ENCODE measurements at regions not wholly inside any gene's neighbourhood (a gene's known extent, or its start where the extent isn't known, plus 50 kb on each side); places are given as distances from the start of the nearest gene placed in this dataset.

GRCh38 chr13:111395511-111396393, 75.3 kb downstream of the TEX29 start:
- no peak for DNase-seq (ENCODE audit: low spot score)
- no peak overlapping the region for H3K27ac Mint-ChIP-seq
- TF ChIP-seq CREB1 (CRISPR knock-in tag; IDR thresholded peaks at IDR 0.05; ENCODE audit: low read depth) (no peak), CTCF (conservative IDR thresholded peaks at IDR 0.05; ENCODE audit: low read depth in 2 of 2) (no peak), NANOG (IDR thresholded peaks at IDR 0.05; ENCODE audit: borderline replicate concordance) (no peak), EZH2phosphoT487 (IDR thresholded peaks at IDR 0.05; ENCODE audit: unreplicated experiment) (no peak), ZNF114 (CRISPR knock-in tag; IDR thresholded peaks at IDR 0.05) (no peak), STAT1 (IDR thresholded peaks at IDR 0.05; ENCODE audit: unreplicated experiment) (no peak), ZNF331 (CRISPR knock-in tag; IDR thresholded peaks at IDR 0.05; ENCODE audit: low read depth) (no peak), POLR2AphosphoS5 (IDR thresholded peaks at IDR 0.05; ENCODE audit: low read depth) (no peak)
- TF ChIP-seq, protein P1, sequence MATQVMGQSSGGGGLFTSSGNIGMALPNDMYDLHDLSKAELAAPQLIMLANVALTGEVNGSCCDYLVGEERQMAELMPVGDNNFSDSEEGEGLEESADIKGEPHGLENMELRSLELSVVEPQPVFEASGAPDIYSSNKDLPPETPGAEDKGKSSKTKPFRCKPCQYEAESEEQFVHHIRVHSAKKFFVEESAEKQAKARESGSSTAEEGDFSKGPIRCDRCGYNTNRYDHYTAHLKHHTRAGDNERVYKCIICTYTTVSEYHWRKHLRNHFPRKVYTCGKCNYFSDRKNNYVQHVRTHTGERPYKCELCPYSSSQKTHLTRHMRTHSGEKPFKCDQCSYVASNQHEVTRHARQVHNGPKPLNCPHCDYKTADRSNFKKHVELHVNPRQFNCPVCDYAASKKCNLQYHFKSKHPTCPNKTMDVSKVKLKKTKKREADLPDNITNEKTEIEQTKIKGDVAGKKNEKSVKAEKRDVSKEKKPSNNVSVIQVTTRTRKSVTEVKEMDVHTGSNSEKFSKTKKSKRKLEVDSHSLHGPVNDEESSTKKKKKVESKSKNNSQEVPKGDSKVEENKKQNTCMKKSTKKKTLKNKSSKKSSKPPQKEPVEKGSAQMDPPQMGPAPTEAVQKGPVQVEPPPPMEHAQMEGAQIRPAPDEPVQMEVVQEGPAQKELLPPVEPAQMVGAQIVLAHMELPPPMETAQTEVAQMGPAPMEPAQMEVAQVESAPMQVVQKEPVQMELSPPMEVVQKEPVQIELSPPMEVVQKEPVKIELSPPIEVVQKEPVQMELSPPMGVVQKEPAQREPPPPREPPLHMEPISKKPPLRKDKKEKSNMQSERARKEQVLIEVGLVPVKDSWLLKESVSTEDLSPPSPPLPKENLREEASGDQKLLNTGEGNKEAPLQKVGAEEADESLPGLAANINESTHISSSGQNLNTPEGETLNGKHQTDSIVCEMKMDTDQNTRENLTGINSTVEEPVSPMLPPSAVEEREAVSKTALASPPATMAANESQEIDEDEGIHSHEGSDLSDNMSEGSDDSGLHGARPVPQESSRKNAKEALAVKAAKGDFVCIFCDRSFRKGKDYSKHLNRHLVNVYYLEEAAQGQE (IDR thresholded peaks at IDR 0.05; ENCODE audit: unreplicated experiment), result no peak

DNA sequence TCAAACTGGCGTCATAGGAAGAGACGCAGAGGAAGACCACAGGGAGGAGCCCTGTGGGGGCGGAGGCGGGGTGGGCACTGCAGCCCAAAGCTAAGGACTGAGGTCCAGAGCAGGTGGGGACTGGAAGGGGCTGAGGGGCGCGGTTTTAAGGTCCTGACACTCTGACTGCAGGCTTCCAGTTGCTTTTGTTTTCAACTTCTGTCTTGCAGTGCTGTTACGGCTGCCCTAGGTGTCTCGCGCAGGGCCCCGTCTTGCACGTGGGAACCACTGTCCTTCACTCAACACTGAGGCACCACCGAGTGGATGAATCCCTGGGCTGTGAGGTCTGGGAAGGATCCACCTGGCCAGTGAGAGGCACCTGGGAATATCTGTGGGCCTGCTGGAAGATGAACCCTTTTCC, 76.0 kb downstream of the TEX29 start:
- Mint-ChIP-seq H3K27me3 (ENCODE audit: insufficient read depth, low read depth, poor library complexity) (peaks cover 9% of the 10 kb centered on the region), H3K4me1 (no peaks in the 10 kb centered on the region), H3K27ac (no peak overlapping the region), H3K4me3 (no peak overlapping the region), H3K36me3 (ENCODE audit: low read depth) (no peaks in the 10 kb centered on the region; the same call in 2 of the 3 replicates), H3K9me3 (peaks cover 9% of the 10 kb centered on the region; the same call in 2 of the 3 replicates)
- H3K4me1 ChIP-seq (ENCODE audit: insufficient read depth), result no peaks in the 10 kb centered on the region
- DNase-seq (ENCODE audit: low spot score) (no peak), ATAC-seq (no peak)
- no peak overlapping the region for H3K4me3 ChIP-seq
- H3K27ac ChIP-seq (ENCODE audit: low read depth), result no peak overlapping the region
- no peaks in the 10 kb centered on the region for H3K27me3 ChIP-seq (ENCODE audit: insufficient read depth)
- H3F3A ChIP-seq (replicated peaks; ENCODE audit: low read depth), result no peaks in the 10 kb centered on the region
- H3K36me3 ChIP-seq (ENCODE audit: insufficient read depth), result no peaks in the 10 kb centered on the region
- no peaks in the 10 kb centered on the region for H3K79me2 ChIP-seq (replicated peaks; ENCODE audit: insufficient read depth)
- H2AFZ ChIP-seq, result no peak overlapping the region
- no peaks in the 10 kb centered on the region for H4K20me1 ChIP-seq (replicated peaks; ENCODE audit: insufficient read depth)
- no peak overlapping the region for H3K4me2 ChIP-seq
- no peaks in the 10 kb centered on the region for H3K9me2 ChIP-seq (ENCODE audit: insufficient read depth)
- no peak for TF ChIP-seq ZNF114 (CRISPR knock-in tag; IDR thresholded peaks at IDR 0.05)
- TF ChIP-seq, protein P2, sequence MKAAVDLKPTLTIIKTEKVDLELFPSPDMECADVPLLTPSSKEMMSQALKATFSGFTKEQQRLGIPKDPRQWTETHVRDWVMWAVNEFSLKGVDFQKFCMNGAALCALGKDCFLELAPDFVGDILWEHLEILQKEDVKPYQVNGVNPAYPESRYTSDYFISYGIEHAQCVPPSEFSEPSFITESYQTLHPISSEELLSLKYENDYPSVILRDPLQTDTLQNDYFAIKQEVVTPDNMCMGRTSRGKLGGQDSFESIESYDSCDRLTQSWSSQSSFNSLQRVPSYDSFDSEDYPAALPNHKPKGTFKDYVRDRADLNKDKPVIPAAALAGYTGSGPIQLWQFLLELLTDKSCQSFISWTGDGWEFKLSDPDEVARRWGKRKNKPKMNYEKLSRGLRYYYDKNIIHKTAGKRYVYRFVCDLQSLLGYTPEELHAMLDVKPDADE (IDR thresholded peaks at IDR 0.05), result no peak
- no peak for TF ChIP-seq POLR2AphosphoS5 (IDR thresholded peaks at IDR 0.05; ENCODE audit: low read depth)
- TF ChIP-seq EZH2 (IDR thresholded peaks at IDR 0.05; ENCODE audit: low read depth, unreplicated experiment), result no peak
- no peak for TF ChIP-seq EZH2phosphoT487 (IDR thresholded peaks at IDR 0.05; ENCODE audit: unreplicated experiment)
- TF ChIP-seq CREB1 (CRISPR knock-in tag; IDR thresholded peaks at IDR 0.05; ENCODE audit: low read depth), result no peak
- no peak for TF ChIP-seq STAT1 (IDR thresholded peaks at IDR 0.05; ENCODE audit: unreplicated experiment)
- no peak for TF ChIP-seq NANOG (IDR thresholded peaks at IDR 0.05; ENCODE audit: borderline replicate concordance)

More at GRCh38 chr13:111395511-111396393, 75.3 kb downstream of the TEX29 start:
- Mint-ChIP-seq H3K4me3 (no peak overlapping the region), H3K27me3 (ENCODE audit: insufficient read depth, low read depth, poor library complexity) (peaks cover 7% of the 10 kb centered on the region), H3K9me3 (peaks cover 9% of the 10 kb centered on the region; the same call in 2 of the 3 replicates), H3K4me1 (no peaks in the 10 kb centered on the region), H3K36me3 (ENCODE audit: low read depth) (no peaks in the 10 kb centered on the region; the same call in 2 of the 3 replicates)
- no peak overlapping the region for H3K4me2 ChIP-seq
- no peaks in the 10 kb centered on the region for H3K27me3 ChIP-seq (ENCODE audit: insufficient read depth)
- H3K79me2 ChIP-seq (replicated peaks; ENCODE audit: insufficient read depth), result no peaks in the 10 kb centered on the region
- no peak for ATAC-seq
- H3K4me1 ChIP-seq (ENCODE audit: insufficient read depth), result no peaks in the 10 kb centered on the region
- H3F3A ChIP-seq (replicated peaks; ENCODE audit: low read depth), result no peaks in the 10 kb centered on the region
- H3K36me3 ChIP-seq (ENCODE audit: insufficient read depth), result no peaks in the 10 kb centered on the region
- H2AFZ ChIP-seq, result no peak overlapping the region
- H3K4me3 ChIP-seq, result no peak overlapping the region
- no peaks in the 10 kb centered on the region for H4K20me1 ChIP-seq (replicated peaks; ENCODE audit: insufficient read depth)
- H3K9me2 ChIP-seq (ENCODE audit: insufficient read depth), result no peaks in the 10 kb centered on the region
- H3K27ac ChIP-seq (ENCODE audit: low read depth), result no peak overlapping the region

Measured in GM23338 (cell line).